ENCODE measurements at regions not wholly inside any gene's neighbourhood (a gene's known extent, or its start where the extent isn't known, plus 50 kb on each side); places are given as distances from the start of the nearest gene placed in this dataset.
"Not testable (repeated sequence)": the region's sequence is repeated elsewhere in the genome, so short reads cannot be mapped to it uniquely, and the experiment has no call there.

DNA sequence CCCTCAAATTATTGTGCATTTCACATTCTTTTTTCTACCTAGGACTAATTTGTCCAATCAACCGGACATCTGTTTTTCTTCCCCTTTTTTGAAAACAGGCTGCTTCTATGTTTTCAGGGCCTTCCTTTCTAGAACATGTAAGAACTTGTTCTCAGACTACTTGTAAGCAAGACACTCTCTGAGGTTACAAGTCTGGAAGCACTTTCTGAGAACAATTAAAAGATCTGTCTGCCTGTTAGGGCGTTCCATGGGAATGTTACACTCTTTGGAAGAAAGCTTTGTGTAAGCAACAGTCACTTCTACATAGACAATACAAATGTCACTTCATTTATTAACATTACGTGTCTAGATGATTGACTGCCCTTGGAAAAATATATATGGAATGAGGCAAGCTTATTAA is 50.9 kb upstream of the HSPB3 start:
- DNase-seq, result peak; percentile 40

GRCh38 chr5:54403885-54404416 is 51.5 kb upstream of the HSPB3 start:
- no peak for DNase-seq

DNA sequence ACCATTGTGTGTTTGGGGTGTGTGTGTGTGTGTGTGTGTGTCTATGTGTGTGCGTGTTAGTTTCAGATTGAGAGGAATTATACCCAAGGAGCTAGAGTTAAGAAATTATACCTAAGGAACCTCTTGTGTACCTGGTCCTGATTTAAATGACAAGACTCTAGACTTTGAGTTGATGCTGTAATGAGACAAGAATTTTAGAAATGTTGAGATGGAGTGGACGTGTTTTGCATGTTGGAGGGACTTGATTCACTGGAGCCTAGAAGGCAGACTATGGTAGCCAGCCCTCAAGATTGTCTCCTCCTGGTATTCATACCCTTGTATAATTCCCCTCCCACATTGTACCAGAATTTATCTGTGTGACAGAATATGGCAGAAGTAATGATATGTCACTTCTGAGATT is 52.4 kb upstream of the HSPB3 start:
- no peak for DNase-seq

GRCh38 chr5:54401515-54401914 is 54.0 kb upstream of the HSPB3 start:
- DNase-seq, result no peak

DNA sequence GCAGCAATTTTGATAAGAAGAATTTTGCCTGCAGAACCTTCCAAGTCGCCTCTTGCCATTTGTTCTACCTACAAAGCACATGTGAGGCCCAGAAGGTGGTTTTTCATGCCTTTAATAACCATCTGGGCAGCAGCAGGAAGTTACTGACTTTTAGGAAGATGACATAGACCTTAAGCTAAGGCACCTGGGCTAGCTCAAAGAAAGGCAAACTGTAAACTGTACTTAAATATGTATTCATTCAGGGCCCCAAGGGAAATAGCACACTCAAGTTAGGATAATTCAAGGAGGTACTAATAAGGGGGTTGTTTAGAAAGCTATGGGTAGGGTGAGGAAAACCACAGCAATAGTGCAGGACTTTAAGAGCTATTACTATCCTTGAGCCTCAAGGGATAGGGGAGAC is 57.3 kb upstream of the HSPB3 start:
- DNase-seq, result no peak

DNA sequence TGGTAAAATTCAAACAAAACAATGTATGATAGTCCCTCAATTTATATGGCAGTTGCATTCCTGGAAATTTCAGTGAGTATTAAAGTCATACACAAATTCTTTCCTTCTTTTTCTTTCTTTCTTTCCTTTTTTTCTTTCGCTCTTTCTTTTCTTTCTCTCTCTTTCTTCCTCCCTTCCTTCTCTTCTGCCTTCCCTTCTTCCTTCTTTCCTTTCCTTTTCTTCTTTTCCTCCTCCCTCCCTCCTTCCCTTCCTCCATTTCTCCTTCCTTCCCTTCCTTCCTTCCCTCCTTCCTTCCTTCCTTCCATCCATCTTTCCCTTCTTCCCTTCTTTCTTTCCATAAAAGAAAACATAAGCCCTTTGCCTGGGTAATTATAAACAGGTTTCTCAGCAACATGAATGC is 58.1 kb upstream of the HSPB3 start:
- DNase-seq, result no peak

DNA sequence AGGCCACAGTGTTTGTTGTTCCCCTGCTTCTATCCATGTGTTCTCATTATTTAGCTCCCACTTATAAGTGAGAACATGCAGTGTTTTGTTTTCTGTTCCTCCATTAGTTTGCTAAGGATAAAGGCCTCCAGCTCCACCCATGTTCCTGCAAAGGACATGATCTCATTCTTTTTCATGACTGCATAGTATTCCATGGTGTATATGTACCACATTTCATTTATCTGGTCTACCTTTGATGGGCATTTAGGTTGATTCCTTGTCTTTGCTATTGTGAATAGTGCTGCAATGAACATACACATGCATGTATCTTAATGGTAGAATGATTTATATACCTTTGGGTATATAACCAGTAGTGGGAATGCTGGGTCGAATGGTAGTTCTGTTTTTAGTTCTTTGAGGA is 62.5 kb upstream of the HSPB3 start:
- not testable (repeated sequence) for DNase-seq

- no peak for DNase-seq
Measured at GRCh38 chr5:54390539-54391031, 64.9 kb upstream of the HSPB3 start.

DNA sequence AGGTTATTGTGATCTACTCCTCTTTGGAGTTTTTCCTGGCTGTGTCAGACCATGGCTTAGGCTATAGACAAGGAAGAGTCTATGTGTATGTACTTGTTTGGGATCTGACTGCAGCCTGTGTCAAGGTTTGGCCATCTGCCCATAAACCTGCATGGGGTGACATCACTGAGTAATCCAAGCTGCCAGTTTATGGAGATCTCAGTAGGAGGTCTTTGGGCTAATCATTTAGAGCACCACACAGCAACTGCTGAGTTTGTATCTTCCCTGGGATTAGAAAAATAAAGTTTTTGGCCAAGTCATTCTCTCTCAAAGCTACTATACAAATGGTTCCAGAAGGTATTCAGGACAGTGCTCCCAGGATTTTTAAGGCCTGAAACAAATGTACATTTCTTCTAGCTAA is 65.5 kb upstream of the HSPB3 start:
- peak; percentile 68 for DNase-seq

DNA sequence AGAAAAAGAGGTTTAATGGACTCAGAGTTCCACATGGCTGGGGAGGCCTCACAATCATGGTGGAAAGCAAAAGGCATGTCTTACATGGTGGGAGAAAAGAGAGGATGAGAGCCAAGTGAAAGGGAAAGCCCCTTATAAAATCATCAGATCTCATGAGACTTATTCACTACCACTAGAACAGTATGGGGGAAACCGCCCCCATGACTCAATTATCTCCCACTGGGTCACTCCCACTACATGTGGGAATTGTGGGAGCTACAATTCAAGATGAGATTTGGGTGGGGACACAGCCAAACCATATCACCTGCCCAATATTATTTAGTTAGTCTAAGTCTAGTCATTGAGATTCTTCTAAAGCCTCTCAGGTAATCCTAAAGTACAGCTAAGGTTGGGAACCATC is 66.1 kb upstream of the HSPB3 start:
- not testable (repeated sequence) for DNase-seq

DNA sequence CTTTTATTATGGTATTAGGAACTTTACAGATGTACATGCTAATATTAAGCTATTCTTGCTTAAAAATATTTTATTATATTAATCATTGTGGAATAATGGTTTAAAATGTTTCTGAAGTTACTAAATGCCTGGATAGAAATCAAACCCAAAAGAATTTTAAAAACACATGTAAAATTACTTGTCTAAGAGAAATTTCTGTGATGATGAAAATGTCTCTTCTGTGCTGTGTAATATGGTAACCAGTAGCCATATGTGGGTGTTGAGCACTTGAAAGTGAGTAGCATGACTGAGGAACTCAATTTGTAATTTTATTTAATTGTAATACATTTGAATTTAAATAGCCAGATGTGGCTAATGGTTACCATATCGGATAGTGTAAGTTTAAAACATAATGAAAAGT is 66.7 kb upstream of the HSPB3 start:
- DNase-seq, result no peak

GRCh38 chr5:54388409-54388808 is 67.1 kb upstream of the HSPB3 start:
- no peak for DNase-seq

GRCh38 chr5:54387659-54388232 is 67.8 kb upstream of the HSPB3 start:
- no peak for DNase-seq

- DNase-seq, result no peak
Measured at GRCh38 chr5:54387031-54387430, 68.5 kb upstream of the HSPB3 start.

DNA sequence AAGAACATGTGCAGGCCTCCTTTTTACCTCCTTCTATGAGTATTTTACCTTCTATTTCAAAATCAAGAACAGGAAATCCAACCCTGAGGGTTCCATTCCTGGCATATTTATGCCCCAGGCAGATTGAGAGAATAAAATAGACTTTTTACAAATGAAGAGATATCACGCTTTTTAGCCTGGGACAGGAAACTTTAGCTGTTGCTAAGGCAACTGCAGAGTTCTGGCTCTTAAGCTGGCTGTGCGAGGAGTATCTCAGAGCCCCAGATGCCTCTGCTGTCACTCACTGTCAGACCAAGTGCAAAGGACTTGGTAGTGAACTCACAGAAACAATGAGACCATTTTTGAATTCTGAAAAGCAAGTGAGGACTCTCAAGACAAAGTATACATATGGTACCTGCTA is 69.5 kb upstream of the HSPB3 start:
- no peak for DNase-seq

GRCh38 chr5:54384356-54384933 is 71.1 kb upstream of the HSPB3 start:
- DNase-seq, result no peak

GRCh38 chr5:54383941-54384340 is 71.6 kb upstream of the HSPB3 start:
- DNase-seq, result no peak

DNA sequence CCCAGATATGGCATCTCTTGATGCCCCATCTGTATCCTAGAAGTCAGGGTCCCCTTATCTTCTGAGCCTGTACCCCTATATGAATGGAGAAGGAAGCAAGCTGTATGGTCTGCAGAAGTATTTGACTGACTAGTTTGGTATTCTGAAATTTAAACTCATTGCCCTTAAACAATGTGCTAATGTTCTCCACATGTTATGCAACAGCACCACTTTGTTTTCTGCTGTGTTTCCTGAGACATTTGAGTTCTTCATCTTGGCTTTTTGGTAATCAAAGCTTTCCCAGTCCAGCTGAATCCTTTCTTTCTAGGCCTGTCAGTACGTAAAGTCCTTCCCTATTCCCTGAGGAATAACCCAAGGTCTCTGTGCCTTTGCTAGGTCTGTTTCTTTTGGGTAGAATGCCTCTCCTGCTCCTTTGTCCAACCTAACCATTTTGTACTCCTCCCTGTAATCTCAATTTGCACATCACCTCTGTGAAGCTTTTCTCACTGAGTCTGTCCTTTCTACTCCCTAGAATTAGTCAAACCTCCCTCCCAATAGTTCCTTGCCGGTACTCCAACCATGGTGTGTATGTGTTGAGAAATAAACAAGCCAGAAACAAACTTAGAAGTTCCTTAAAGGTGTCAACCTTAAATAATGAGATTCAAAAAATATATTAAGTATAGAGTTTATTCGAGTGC is 72.1 kb upstream of the HSPB3 start:
- DNase-seq, result no peak

DNA sequence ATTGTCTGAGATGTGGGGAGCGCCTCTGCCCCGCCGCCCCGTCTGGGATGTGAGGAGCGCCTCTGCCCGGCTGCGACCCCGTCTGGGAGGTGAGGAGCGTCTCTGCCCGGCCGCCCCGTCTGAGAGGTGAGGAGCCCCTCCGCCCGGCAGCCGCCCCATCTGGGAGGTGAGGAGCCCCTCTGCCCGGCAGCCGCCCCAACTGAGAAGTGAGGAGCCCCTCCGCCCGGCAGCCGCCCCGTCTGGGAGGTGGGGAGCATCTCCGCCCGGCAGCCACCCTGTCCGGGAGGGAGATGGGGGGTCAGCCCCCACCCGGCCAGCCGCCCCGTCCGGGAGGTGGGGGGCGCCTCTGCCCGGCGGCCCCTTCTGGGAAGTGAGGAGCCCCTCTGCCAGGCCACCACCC is 70.9 kb upstream of the ARL15 start:
- not testable (repeated sequence) for DNase-seq

DNA sequence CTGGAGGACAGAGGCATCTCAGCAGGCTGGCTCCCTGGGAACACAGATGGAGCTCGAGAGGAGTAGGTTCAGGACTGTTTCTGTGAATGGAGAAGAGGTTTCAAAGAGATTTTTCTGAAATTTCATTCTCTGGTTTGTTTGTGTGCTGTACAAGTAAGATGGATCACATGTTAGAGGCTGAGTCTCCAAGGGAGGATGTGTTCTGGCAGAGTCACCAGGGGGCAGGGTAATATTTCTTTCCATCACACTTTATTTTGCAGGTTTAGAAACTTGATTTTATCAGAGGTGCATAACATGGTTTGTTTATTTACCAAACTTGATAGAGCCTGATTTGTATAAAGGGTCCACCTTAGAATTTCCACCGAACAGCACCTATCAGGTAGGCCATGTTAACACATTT is 69.2 kb upstream of the ARL15 start:
- no peak for DNase-seq

GRCh38 chr5:54378707-54379106 is 68.3 kb upstream of the ARL15 start:
- DNase-seq, result no peak

DNA sequence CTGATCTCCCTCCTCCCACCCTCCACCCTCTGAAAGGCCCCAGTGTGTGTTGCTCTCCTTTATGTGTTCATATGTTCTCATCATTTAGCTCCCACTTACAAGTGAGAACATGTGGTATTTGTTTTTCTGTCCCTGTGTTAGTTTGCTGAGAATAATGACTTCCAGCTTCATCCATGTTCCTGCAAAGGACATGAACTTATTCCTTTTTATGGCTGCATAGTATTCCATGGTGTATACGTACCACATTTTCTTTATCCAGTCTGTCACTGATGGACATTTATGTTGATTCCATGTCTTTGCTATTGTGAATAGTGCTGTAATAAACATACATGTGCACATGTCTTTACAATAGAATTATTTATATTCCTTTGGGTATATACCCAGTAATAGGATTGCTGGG is 67.0 kb upstream of the ARL15 start:
- not testable (repeated sequence) for DNase-seq

GRCh38 chr5:54370982-54371381 is 60.6 kb upstream of the ARL15 start:
- no peak for DNase-seq

GRCh38 chr5:54367844-54368243 is 57.5 kb upstream of the ARL15 start:
- no peak for DNase-seq

Measured in eye (tissue), 1 donor.